IMR-90 (cell line): ENCODE measurements at regions not wholly inside any gene's neighbourhood (a gene's known extent, or its start where the extent isn't known, plus 50 kb on each side); places are given as distances from the start of the nearest gene placed in this dataset.

ENCODE experiments used
- ATAC-seq: fragments of 200-7000 bp; cut with Tn5 transposase; 2 replicates; pipeline ENCODE4 v1.9.1; 2020; ENCODE audit warnings: low read depth, mild to moderate bottlenecking, moderate library complexity
- BruUV-seq: library from RNA; stranded (reverse); fragments of 400-500 nt; replicated peaks from 2 replicates; lab custom pipeline; 2021; lab: Mats Ljungman, UMichigan
- CTCF ChIA-PET: fragments of 300-600 bp; formaldehyde crosslinking; extraction: SDS; loops from one replicate; lab custom pipeline; 2021; ENCODE audit warnings: antibody characterized with exemption; lab: Yijun Ruan, JAX
- POLR2A ChIA-PET: fragments of 300-600 bp; sonication (Branson Sonifier 250); formaldehyde crosslinking; loops from one replicate; lab custom pipeline; 2022; ENCODE audit warnings: antibody characterized with exemption; ENCODE audit not compliant: unreplicated experiment; lab: Charles Lee
- DNase-seq: peaks from one replicate; pipeline ENCODE4 v3.0.0; 2013
- H2AFZ ChIP-seq: replicated peaks from 2 replicates; pipeline ENCODE3; 2013; ENCODE audit warnings: low read length, mild to moderate bottlenecking; ENCODE audit not compliant: poor library complexity
- H2AK5ac ChIP-seq: 2 replicates; pipeline ENCODE4 v1.6.1; 2013; ENCODE audit warnings: low read depth, low read length, inconsistent platforms
- H2AK9ac ChIP-seq: replicated peaks from 2 replicates; pipeline ENCODE3; 2013; ENCODE audit warnings: mild to moderate bottlenecking, low read depth, low read length, moderate library complexity; ENCODE audit not compliant: poor library complexity
- H2BK120ac ChIP-seq: 2 replicates; pipeline ENCODE4 v1.6.1; 2013; ENCODE audit warnings: low read depth, low read length, inconsistent platforms
- H2BK15ac ChIP-seq: 3 replicates; pipeline ENCODE4 v1.6.1; 2013; ENCODE audit warnings: low read depth, low read length, inconsistent platforms
- H2BK20ac ChIP-seq: 2 replicates; pipeline ENCODE4 v1.6.1; 2013; ENCODE audit warnings: low read depth, mild to moderate bottlenecking, inconsistent platforms, low read length, moderate library complexity
- H2BK5ac ChIP-seq: 2 replicates; pipeline ENCODE4 v1.6.1; 2013; ENCODE audit warnings: mild to moderate bottlenecking, low read depth, low read length, inconsistent platforms; ENCODE audit not compliant: poor library complexity, severe bottlenecking
- H3K14ac ChIP-seq: replicated peaks from 2 replicates; pipeline ENCODE4 v1.6.1; 2013; ENCODE audit warnings: low read depth, low read length, inconsistent platforms
- H3K18ac ChIP-seq: 2 replicates; pipeline ENCODE4 v1.6.1; 2013; ENCODE audit warnings: low read depth, low read length, control low read depth
- H3K23ac ChIP-seq: 2 replicates; pipeline ENCODE4 v1.6.1; 2013; ENCODE audit warnings: low read depth, low read length, inconsistent platforms
- H3K27ac ChIP-seq: 2 replicates; pipeline ENCODE4 v1.5.1; 2013; ENCODE audit warnings: mild to moderate bottlenecking, control low read depth, low read length; ENCODE audit not compliant: insufficient read depth
- H3K27me3 ChIP-seq: 2 replicates; pipeline ENCODE4 v1.6.1; 2013; ENCODE audit warnings: low read length; ENCODE audit not compliant: control insufficient read depth, insufficient read depth
- H3K36me3 ChIP-seq: 2 replicates; pipeline ENCODE4 v1.6.1; 2013; ENCODE audit warnings: low read length, mixed read lengths; ENCODE audit not compliant: control insufficient read depth, insufficient read depth
- H3K4ac ChIP-seq: 2 replicates; pipeline ENCODE4 v1.6.1; 2013; ENCODE audit warnings: low read depth, low read length, inconsistent platforms
- H3K4me1 ChIP-seq: 2 replicates; pipeline ENCODE4 v1.6.1; 2013; ENCODE audit warnings: low read length, mixed read lengths; ENCODE audit not compliant: control insufficient read depth, insufficient read depth
- H3K4me2 ChIP-seq: 2 replicates; pipeline ENCODE4 v1.6.1; 2013; ENCODE audit warnings: low read depth, mild to moderate bottlenecking, control low read depth, low read length, moderate library complexity
- H3K4me3 ChIP-seq: 2 replicates; pipeline ENCODE4 v1.5.1; 2013; ENCODE audit warnings: low read depth, mild to moderate bottlenecking, control low read depth, low read length, moderate library complexity; ENCODE audit not compliant: insufficient read depth
- H3K56ac ChIP-seq: 2 replicates; pipeline ENCODE4 v1.6.1; 2013; ENCODE audit warnings: low read length, inconsistent platforms; ENCODE audit not compliant: insufficient read depth; ENCODE audit errors: extremely low read depth
- H3K79me1 ChIP-seq, 2 experiments: 2 replicates each; pipeline ENCODE4 v1.6.1; 2013; ENCODE audit warnings: low read length in 2 of 2, inconsistent platforms in 1 of 2, low read depth in 1 of 2
- H3K9ac ChIP-seq: 2 replicates; pipeline ENCODE4 v1.6.1; 2013; ENCODE audit warnings: low read depth, low read length, control low read depth
- H3K9me1 ChIP-seq: 2 replicates; pipeline ENCODE4 v1.6.1; 2013; ENCODE audit warnings: low read length, inconsistent platforms; ENCODE audit not compliant: insufficient read depth
- H3K9me3 ChIP-seq: 2 replicates; pipeline ENCODE4 v1.6.1; 2013; ENCODE audit warnings: low read length; ENCODE audit not compliant: control insufficient read depth, insufficient read depth
- H4K20me1 ChIP-seq: 2 replicates; pipeline ENCODE4 v1.6.1; 2013; ENCODE audit warnings: low read length, inconsistent platforms; ENCODE audit not compliant: insufficient read depth
- H4K5ac ChIP-seq: 2 replicates; pipeline ENCODE4 v1.6.1; 2013; ENCODE audit warnings: mild to moderate bottlenecking, low read depth, low read length, control low read depth
- H4K8ac ChIP-seq, 2 experiments: 2 replicates each; pipeline ENCODE4 v1.6.1; 2013; ENCODE audit warnings: low read depth in 2 of 2, low read length in 2 of 2, control low read depth in 1 of 2, inconsistent platforms in 1 of 2
- H4K91ac ChIP-seq: 2 replicates; pipeline ENCODE4 v1.6.1; 2013; ENCODE audit warnings: low read depth, low read length, inconsistent platforms; ENCODE audit not compliant: insufficient read depth
- CHD1 ChIP-seq: IDR thresholded peaks from 2 replicates; pipeline ENCODE4 v1.6.1; 2012; ENCODE audit warnings: low read depth, low read length, improper control_type of control experiment
- RAD21 ChIP-seq: IDR thresholded peaks from 2 replicates; pipeline ENCODE4 v1.6.1; 2012; ENCODE audit warnings: low read length, improper control_type of control experiment
- RFX5 ChIP-seq: IDR thresholded peaks from 2 replicates; pipeline ENCODE4 v1.8.0; 2012; ENCODE audit warnings: low read depth, mild to moderate bottlenecking, low read length, moderate library complexity
- WGBS, 2 experiments: methylation state at CpG; one replicate each; pipeline versions ENCODE4 v1.1.5 to v1.1.7; 2013; ENCODE audit warnings: missing lambda C conversion rate in 2 of 2; ENCODE audit not compliant: insufficient read length in 1 of 2; ENCODE audit errors: extremely low coverage in 2 of 2; 5-methylcytosine and 5-hydroxymethylcytosine counted together
- dilution Hi-C: fragments of 300-500 bp; cut with HindIII; formaldehyde crosslinking; loops from one replicate; pipeline ENCODE4 v1.14.3; 2018; ENCODE audit warnings: low sequenced_read_pairs; ENCODE audit not compliant: unreplicated experiment
- in situ Hi-C: fragments of 300-500 bp; cut with MboI; formaldehyde crosslinking; loops from 3 replicates; pipeline ENCODE4 v1.14.3; 2019; ENCODE audit warnings: low sequenced_read_pairs, inconsistent platforms, mixed read lengths
- intact Hi-C: fragments of 100-400 bp; cut with micrococcal nuclease; formaldehyde crosslinking; loops from 2 replicates; pipeline ENCODE4 v1.10.0; 2022
- TF ChIP-seq, protein P1 (sequence below): conservative IDR thresholded peaks from 2 replicates; pipeline ENCODE4 v1.5.1; 2012; ENCODE audit warnings: mild to moderate bottlenecking, low read depth, low read length, improper control_type of control experiment
- TF ChIP-seq, protein P2 (sequence below): fragments of 150-350 bp; IDR thresholded peaks from 2 replicates; pipeline ENCODE4 v1.6.1; 2017; ENCODE audit warnings: mild to moderate bottlenecking, antibody characterized with exemption, low read length, low read depth

DNA sequence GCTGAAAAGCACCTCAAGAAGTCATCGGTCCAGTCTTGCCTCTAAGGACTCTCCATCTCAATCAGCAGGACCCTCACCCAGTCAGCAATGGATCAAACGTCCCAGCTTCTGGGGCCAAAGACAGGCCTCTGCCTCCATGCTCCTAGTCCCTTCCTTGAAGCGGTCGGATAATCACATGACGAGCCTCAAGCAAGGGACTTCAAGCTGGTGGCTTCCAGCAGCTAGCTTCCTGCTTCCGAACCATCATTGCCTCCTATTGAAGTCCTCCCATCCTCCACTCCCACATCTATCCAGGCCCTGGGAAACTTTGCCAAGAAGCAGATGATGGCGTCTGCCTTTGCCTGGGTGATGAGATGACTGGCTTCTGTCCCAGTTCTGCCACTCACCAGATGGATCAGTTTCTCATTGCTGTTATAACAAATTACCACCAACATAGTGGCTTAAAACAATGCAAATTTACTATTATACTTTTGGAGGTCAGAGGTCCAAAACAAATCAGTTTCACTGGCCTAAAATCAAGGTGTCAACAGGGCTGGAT, 135.2 kb upstream of the MAMLD1 start:
- Histone ChIP-seq H2AK5ac (no peak overlapping the region), H3K14ac (no peak overlapping the region), H4K91ac (no peak overlapping the region), H3K4me2 (no peak overlapping the region), H2BK15ac (no peak overlapping the region), H3K4me3 (no peak overlapping the region), H3K79me1 (no peaks in the 10 kb centered on the region), H2AFZ (no peak overlapping the region), H3K4me1 (no peaks in the 10 kb centered on the region), H2BK5ac (no peak overlapping the region), H3K36me3 (no peaks in the 10 kb centered on the region), H3K9ac (no peak overlapping the region), H3K9me3 (no peaks in the 10 kb centered on the region), H3K9me1 (no peaks in the 10 kb centered on the region), H3K27ac (no peak overlapping the region), H3K23ac (no peak overlapping the region), H3K18ac (no peak overlapping the region), H4K20me1 (no peaks in the 10 kb centered on the region), H4K5ac (no peak overlapping the region), H2BK120ac (no peak overlapping the region), H2BK20ac (no peak overlapping the region), H2AK9ac (no peak overlapping the region), H3K27me3 (peaks cover 4% of the 10 kb centered on the region), H3K56ac (no peak overlapping the region), H3K4ac (no peak overlapping the region), H4K8ac (no peak overlapping the region)
- CTCF ChIA-PET, result no interaction called here
- in situ Hi-C loops (no loop called here), intact Hi-C loops (no loop called here), dilution Hi-C loops (no loop called here)
- POLR2A ChIA-PET, result no interaction called here
- ATAC-seq (no peak), DNase-seq (no peak)
- no TSS peak for BruUV-seq
- WGBS, 2 experiments, result 90% methylated on average over 2 of the region's 7 CpGs; no CpG with 5 or more reads in 1 of the 2 experiments
- TF ChIP-seq, protein P1, sequence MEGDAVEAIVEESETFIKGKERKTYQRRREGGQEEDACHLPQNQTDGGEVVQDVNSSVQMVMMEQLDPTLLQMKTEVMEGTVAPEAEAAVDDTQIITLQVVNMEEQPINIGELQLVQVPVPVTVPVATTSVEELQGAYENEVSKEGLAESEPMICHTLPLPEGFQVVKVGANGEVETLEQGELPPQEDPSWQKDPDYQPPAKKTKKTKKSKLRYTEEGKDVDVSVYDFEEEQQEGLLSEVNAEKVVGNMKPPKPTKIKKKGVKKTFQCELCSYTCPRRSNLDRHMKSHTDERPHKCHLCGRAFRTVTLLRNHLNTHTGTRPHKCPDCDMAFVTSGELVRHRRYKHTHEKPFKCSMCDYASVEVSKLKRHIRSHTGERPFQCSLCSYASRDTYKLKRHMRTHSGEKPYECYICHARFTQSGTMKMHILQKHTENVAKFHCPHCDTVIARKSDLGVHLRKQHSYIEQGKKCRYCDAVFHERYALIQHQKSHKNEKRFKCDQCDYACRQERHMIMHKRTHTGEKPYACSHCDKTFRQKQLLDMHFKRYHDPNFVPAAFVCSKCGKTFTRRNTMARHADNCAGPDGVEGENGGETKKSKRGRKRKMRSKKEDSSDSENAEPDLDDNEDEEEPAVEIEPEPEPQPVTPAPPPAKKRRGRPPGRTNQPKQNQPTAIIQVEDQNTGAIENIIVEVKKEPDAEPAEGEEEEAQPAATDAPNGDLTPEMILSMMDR, result no peak
- TF ChIP-seq CHD1, result no peak
- TF ChIP-seq, protein P2, sequence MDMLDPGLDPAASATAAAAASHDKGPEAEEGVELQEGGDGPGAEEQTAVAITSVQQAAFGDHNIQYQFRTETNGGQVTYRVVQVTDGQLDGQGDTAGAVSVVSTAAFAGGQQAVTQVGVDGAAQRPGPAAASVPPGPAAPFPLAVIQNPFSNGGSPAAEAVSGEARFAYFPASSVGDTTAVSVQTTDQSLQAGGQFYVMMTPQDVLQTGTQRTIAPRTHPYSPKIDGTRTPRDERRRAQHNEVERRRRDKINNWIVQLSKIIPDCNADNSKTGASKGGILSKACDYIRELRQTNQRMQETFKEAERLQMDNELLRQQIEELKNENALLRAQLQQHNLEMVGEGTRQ, result no peak
- TF ChIP-seq RAD21, result no peak
- TF ChIP-seq RFX5, result no peak
